MV-4-11 (cell line): ENCODE measurements at regions not wholly inside any gene's neighbourhood (a gene's known extent, or its start where the extent isn't known, plus 50 kb on each side); places are given as distances from the start of the nearest gene placed in this dataset.
"Not testable (repeated sequence)": the region's sequence is repeated elsewhere in the genome, so short reads cannot be mapped to it uniquely, and the experiment has no call there.

Experiments used
- DNase-seq: peaks from one replicate; lab custom pipeline; 2025; lab: John Stamatoyannopoulos, UW

DNA sequence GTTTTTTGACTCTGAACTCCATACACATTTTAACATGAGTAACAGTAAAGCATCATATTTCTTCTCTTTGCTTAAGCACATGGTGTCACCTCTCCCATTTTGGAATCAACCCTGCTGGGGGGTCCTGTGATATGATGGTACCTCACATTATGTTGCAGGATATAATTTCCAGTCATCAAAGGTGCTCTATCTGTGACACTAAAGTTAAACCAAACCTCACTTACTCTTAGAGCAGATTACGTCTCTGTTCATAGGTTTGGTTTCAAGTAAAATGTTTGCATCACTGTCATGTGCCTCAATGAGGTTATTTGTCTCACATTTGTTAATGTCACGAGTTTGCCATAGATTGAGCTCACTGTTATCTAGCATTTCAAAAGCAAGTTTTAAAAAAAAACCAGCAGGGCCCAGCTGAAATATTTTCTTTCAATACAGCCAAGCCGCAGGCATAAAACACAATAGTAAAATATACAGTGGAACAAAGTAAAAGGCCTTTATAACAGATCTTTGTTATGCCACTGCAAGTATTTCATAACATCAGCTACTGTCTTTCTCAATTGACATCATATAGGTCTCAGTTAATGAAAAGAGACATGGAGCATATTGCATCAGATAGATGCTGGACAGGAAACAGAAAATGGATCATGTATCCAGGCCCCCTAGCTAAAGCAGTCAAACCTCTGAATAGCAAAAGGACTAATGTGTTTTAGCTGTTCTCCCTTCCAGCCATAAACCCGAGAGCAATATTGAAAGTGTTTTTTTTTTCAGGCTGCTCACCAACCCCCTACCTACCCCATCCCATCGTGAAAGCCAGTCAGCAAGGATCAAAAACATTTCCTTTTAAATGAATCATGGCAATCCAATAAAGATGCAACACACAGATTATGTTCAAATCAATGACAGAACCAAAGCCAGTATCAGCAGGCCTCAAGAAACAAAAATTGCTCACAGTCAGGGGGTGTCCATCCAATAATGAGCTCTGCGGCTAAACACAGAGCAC is 182.1 kb upstream of the ITGA1 start:
- no peak for DNase-seq

DNA sequence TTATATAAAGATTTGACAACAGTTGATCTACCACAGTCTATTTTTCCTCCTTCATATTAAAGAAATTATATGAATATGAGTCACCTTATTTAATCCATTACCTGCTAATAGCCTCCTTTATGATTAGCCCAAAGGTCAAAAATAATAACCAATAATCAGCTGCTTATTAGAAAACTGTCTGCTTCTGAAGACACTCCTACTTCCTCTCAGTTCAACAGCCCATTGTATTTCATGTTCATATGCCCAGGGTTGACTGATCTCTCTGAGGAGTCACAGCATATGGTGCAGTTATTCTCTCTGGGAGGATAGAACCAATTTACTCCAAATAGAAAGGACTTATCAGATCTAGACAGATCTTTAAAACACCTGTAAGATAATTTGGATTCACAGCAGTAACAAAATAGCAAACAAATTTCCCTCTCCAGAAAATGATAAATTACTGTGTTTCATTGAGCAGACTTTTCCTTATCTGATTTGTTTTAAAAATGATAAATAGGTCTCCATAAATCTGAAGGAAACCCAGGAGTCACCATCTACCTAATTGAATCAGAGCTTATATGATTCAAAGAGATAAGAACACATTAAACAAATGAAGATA is 180.4 kb upstream of the ITGA1 start:
- no peak for DNase-seq

DNA sequence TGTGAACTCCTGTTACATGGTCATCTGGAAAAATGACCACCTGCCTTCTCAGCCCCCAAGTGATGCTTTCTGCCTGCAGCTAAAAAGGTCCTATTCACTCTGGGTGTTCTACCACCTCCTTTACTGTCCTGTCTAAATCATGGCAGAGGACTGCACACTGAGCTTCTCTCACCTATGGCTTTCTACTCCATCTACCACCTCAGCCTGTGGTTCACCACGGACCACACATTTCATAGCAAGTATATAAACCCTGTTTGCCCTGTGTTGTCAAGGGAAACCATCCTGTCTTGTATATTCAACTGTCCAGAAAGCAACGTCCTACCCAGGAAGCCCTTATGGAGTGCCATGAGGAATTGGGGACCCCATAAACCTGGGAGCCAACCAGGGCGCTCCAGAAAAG is 167.4 kb upstream of the ITGA1 start:
- no peak for DNase-seq

DNA sequence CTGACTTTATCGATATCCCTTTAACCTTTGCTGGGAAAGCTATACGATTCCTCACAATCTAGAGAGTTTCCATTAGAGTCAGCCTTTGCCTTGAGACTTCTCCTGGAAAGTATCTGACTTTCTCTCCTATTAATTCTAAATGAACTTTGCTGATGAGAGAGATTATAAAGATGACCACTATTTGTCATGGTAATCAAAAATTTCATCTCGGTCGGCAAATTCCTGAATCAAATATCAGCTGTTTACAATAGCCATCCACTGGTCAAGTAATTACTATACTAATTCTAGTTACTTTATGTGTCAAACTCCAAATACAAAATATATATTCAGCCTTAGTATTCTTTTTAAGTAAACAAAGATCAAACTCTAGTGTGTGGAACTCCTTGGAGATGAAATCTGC is 164.4 kb upstream of the ITGA1 start:
- DNase-seq, result no peak

DNA sequence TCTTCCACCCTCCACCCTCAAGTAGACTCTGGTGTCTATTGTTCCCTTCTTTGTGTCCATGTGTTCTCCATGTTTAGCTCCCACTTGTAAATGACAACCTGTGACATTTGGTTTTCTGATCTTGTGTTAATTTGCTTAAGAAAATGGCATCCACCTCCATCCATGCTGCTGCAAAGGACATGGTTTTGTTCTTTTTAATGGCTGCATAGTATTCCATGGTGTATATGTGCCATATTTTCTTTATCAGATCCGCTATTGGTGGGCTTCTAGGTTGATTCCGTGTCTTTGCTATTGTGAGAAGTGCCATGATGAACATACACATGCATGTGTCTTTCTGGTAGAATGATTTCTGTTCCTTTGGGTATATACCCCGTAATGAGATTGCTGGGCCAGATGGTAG is 163.4 kb upstream of the ITGA1 start:
- no peak for DNase-seq

DNA sequence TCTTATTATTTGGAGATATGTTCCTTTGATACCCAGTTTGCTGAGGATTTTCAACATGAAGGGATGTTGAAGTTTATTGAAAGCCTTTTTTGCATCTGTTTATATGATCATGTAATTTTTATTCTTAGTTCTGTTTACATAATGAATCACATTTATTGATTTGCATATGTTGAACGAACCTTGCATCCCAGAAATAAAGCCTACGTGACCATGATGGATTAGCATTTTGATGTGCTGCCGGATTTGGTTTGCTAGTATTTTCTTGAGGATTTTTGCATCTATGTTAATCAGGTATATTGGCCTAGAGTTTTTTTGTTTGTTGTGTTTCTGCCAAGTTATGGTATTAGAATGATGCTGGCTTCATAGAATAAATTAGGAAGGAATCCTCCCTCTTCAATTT is 161.4 kb upstream of the ITGA1 start:
- no peak for DNase-seq

DNA sequence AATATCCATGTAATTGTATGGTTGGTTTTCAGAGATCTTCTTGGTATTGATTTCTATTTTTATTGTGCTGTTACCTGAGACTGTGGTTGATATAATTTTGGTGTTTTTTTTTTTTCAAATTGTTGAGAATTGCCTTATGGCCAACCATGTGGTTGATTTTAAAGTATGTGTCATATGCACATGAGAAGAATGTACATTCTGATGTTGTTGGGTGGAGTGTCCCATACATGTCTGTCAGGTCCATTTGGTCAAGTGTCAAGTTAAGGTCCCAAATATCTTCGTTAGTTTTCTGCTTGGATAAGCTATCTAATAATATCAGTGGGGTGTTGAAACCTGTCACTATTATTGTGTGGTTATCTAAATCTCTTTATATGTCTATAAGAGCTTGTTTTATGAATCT is 160.0 kb upstream of the ITGA1 start:
- no peak for DNase-seq

DNA sequence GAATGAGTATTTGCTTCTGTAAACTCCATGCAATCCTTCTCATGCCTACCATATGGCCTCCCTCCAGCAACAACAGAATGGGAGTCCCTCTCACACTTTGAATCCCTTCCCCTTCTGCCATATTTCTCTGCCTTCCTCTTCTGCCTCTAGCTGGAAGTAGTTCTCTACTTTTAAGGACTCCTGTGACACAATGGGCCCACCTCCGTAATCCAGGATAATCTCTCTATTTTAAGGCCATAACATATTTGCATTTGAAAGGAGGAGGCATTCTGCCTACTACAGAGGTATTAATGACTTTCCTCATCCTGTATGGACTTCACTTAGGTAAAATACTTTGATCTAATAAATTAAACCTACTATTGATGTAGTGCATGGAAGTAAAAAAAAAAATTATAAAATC is 155.4 kb upstream of the ITGA1 start:
- DNase-seq, result no peak

DNA sequence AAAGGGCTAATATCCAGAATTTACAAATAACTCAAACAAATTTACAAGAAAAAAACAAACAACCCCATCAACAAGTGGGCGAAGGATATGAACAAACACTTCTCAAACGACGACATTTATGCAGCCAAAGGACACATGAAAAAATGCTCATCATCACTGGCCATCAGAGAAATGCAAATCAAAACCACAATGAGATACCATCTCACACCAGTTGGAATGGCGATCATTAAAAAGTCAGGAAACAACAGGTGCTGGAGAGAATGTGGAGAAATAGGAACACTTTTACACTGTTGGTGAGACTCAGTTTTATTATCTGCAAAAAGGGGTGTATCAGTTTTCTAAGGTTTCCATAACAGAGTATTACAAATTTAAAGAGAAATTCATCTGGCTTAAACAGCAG is 153.5 kb upstream of the ITGA1 start:
- not testable (repeated sequence) for DNase-seq

DNA sequence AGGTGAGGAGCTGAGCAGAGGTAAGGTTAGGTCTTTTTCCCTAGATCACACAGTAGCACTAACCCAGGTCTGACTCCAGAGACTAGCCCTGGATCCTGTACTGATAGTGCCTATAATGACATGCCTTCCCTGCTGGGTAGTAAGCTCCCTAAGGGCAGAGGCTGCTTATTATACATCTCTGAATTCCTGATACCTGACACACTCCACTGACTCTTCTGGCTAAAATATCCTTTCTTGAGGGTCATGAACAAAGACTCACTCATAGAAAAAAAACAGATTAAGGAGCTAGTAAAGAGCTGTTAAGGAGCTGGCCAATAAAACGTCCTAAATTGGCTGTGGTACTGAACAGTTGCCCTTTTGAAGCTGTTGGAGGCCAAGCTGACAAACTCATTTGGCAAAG is 149.0 kb upstream of the ITGA1 start:
- DNase-seq, result no peak

DNA sequence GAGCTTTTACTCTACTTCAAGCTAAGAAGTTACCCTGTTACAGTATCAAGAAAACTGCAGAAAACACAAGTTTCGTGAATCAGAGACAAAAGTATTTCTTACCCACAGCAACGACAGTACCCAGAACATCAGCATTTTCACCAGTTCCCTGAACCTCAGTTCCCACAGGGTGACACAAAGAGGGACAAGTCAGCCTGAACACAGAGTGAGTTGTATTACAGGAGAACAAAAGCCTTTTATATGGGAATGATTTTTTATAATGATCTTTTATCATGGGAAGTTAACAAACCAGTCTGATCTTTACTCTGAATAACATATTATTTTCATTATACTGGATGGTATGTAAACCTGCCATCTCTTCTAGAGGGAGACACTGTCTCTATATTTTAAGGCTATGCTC is 139.0 kb upstream of the ITGA1 start:
- DNase-seq, result no peak

DNA sequence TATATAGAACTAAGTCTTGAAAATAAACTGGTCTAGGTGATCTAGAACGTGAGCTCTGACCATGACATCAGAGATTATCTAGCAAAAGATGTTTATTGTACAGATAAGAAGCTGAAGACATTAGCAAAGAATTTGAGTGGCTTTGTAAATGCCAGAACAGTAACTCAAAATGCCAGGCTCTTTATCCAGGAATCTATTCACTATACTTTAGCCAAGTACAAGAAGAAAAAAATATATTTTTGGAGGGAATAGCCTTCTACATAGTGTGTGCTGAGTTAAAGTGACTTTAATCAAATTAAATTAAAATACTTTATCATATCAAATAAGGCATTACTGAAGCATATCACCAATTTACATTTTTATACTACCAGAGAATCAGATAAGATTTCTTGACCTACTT is 132.6 kb upstream of the ITGA1 start:
- no peak for DNase-seq

DNA sequence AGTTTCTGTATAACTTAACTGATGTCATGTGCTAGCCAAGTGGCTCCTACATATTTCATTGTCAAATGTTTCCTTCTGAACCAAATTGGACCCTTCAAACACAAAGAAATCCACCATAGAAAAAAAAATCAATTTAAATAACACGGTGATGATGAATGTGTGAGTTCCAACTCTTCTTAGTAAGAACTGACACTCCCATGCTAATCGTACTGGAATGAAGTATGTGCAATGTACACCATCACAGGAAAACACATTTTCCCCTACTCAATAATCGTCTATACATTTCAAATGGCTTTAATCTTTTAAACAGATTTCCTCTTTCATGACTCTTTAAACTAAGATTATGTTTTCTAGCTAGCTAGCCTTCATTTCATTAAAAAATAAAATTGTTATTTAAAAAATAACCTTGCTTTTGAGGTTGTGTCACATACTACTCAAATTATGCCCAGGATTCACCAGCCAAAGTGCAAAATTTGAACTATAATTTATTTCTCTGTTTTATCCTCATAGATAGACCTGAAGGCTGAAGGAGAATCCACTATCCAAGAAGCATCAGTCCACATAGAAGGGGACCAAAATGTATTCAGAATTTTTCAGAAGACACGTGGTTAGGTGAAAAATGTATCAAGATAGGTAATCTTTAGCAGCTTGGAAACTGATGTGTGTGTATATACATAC is 131.0 kb upstream of the ITGA1 start:
- no peak for DNase-seq

DNA sequence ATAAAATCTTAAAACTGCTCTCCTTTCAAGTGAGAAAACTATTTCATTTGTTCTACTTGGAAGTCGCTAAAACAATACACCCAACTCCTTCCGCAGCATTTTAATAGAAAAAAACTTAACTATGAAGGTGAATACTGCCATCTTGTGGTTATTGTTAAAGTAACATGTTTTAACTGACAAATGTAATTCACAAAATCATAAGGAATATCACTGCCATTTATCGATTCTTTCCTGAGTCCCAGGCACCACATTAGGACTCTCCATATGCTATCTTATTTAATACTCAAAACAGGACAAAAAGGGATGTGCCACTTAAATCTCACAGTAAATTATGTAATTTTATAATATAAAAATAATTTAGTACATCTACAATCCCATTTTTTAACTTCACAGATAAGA is 130.5 kb upstream of the ITGA1 start:
- peak; percentile 29 for DNase-seq

DNA sequence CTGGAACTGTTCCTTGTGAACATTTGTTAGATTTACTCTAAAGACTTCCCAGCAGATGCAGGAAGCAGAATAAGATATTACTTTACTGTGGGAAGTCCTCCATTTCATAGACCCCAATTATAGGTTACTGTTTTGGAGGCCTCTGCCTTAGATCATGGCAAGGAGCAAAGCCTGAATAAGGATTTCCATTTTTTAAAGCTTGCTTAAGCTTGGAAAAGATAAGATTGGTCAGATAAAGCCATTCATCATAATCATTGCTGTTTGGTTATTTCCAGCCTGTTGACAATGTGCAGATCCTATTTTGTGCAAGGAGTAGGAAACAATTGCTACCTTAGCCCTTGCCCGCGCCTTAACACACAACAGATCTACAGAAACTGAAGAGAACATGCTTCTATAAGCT is 129.5 kb upstream of the ITGA1 start:
- DNase-seq, result no peak

DNA sequence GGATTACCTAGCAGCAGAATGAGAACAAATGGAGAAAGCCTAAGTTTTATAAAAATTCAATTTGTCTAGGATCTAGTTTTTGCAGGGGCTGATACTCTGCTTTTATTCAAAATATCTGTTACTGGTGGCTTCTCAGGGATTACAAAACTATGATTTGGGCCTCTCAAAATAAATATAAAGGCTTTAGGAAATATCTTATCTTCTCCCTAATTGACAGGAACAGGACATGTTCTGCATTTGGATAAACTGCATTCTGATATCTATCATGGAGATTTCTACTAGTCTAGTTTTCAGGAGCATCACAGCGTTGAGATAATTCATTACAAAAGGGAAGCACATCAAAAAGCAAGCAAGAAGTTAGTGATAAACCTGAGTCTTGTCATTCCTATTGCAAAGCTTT is 127.1 kb upstream of the ITGA1 start:
- no peak for DNase-seq

DNA sequence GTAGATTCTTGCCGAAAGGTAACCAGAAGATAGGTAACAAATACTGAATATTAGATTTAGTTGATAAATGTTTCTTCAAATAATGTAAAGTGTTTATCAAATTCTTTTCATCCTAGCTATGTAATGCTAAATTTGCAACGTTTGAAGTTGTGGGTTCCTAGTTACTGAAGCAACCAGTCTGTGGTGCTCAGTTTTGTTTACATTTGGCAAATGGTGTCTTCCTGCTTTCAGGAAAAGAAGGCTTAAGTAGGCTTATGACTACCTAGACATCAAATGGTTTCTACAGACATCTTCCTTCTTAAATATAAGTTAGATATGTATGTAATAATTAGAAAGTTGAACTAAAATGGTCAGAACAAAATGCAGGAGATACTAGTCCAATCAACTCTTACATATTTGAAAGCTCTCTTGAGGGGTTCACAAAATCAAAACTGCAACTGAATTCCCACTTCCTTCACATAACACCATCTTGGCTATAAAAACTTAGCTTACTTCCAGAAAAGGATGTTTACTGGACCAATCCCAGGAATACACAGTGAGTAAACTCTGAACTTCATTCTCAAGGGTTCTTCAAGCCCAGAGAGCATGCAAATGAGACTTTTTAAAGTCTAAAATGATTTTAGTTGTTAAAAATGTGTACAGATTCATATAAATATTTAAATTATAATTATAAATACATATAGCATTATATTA is 125.7 kb upstream of the ITGA1 start:
- no peak for DNase-seq

DNA sequence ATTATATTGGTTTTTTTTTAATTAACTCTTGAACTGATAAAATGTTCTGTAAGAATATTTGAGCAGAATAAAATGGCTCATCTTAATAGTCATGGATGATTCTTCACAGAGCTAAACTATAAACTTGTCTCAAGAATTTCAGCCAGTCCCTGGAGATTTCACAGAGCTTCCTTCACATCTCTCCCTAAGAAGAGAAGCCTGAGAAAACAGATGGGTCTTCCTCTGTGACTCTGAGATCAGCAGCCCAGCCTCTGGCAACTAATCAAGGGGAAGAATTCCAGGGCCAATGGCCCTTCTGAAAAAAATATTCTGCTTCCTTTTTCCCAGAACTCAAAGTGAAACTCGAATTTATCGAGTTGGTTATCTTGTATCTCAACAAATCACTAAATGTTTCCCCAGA is 122.2 kb upstream of the ITGA1 start:
- no peak for DNase-seq

DNA sequence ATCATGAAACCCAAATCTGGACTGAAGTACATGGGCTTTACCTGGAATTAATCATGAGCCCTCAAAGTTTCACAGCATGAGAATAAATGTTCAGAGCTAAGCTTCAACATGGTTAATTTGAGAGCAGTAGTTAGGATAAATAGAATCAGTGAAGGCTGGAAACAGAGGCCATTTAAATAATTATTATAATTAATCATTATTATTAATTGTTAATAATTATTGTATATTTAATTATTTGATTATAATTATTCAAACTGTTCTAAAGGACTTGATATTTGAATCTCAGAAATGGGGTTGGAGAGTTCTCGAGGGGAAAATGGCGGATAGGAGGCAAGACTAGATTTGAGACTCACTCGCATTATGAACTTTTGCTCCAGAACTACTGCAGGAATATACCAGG is 119.6 kb upstream of the ITGA1 start:
- no peak for DNase-seq

DNA sequence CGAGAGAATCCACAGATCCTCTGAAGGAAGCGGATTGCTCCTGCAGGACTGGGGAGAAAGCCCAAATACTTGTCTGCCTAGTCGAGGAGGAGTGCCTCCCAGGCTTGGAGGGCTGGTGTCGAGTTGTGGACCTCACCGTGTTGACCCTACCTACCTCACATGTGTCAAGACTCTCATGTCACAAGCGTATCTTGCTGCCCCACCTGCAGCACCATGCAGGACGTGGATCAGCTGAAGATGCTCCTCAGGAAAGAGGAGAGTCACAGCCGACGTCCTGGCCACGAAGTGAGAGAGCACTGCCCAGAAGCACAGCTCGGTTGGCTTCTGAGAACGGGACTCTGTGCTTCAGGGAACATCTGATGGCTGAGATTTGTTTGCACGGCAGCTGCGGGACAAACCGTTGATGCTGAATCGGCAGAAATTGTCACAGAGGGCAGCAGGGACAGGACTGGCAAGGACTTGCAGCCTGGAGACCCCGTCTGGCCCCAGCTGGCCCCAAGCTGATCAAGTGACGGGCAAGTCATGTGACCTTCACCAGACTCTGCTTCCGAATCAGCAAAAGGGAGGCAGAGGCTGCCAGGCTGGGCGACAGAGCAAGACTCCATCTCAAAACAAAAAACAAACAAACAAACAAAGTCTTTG is 119.1 kb upstream of the ITGA1 start:
- no peak for DNase-seq

DNA sequence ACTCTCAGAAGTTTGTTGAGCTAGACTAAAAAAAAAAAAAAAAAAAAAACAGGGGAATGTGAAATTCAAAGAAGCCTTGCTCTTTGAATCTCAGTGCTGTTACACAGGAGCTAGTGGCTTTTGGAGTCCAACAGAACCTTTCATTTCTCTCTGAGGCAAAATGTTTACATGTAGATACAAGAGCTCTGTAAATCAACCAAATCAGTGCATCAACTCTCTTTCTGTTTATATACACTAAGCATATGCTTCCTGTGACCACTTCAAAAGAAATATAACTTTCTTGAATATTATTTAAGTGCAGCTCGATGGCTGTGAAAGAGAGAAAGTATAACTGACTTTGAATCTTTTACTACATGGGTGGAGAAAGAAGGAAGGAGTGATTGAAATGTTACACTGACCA is 115.3 kb upstream of the ITGA1 start:
- DNase-seq, result no peak

DNA sequence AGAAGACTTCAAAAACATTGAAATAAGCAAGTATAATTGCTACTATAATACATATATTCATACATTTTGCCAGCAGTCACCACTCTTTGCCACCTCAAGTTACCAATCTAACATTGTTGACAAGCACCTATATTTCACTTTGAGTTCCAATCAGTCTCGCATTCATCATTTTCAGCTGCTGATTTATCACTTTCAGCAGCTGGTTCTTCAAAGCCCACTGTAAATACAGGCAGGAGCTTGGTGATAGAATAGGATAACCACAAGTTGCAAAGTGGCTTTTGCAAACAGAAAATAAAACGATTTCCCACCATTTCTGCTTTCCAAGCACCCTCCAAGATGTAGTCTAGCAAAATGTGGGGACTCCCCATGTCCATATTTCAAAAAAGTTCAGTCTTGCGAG is 114.2 kb upstream of the ITGA1 start:
- DNase-seq, result no peak
